Epithelial cell of esophagus (primary cell): ENCODE measurements at regions not wholly inside any gene's neighbourhood (a gene's known extent, or its start where the extent isn't known, plus 50 kb on each side); places are given as distances from the start of the nearest gene placed in this dataset.

Experiments used
- DNase-seq: peaks from one replicate; pipeline ENCODE4 v3.0.0; 2010; ENCODE audit warnings: low read depth
- H3K4me3 ChIP-seq: 2 replicates; pipeline ENCODE4 v1.5.1; 2011; ENCODE audit warnings: mild to moderate bottlenecking, low read length, control low read depth
- CTCF ChIP-seq: IDR thresholded peaks from 2 replicates; pipeline ENCODE4 v1.5.1; 2011; ENCODE audit warnings: low read depth, mild to moderate bottlenecking, low read length, control low read depth, inconsistent platforms; ENCODE audit not compliant: insufficient read depth; ENCODE audit errors: missing control alignments

DNA sequence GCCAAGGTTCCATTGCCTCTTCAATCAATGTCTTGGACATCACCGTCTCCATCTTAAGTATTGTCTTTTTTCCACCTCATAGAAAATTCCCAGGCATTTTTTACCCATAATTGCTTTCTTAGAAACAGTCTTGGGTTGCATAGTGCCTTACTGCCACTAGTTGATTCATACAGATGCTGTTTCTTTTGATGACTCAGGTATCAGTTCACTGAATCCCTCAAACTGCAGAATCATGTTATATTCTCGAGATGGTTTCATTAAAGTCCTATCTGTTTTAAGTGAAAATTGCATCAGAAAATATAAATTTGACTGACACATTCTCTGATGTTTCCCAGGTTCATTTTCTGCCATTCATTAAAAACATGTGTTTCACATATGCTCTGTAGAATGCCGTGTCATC lies 1489.1 kb downstream of the BRINP3 start:
- no peak for TF ChIP-seq CTCF
- DNase-seq: no peak

DNA sequence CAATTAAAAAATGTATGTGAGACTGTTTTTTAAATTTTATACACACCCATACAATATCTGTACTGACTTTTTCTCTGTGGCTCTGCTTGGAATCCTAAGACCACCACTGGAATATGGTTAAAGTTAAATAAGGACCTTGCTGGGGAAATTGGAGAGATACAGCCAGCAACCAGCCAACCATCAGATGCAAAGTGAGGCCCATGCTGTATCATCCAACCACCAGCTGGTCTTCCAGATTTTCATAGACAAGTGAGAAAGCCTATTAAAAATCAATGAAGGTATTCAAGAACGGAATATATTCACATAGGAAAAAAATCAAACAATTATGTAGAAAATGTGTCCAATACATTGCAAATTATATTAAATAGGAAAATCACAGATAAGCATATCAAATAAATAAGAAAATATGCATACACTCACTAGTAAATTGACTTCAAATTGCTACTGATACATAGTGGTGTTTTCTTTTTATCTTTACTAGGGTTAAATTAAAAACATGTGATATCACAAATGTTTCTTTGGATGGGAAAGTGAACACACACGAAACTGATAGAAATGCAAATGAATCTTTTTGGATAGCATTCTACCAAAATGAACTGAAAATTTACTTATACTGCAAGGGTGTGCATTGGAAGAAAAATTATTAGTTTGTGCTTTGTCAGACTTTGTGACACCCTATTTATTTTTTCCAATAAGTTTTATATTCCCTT lies 1486.3 kb downstream of the BRINP3 start:
- H3K4me3 ChIP-seq: no peak overlapping the region
- no peak for DNase-seq
- TF ChIP-seq CTCF: no peak

More for the DNA sequence above, 1489.1 kb downstream of the BRINP3 start:
- no peak overlapping the region for H3K4me3 ChIP-seq

DNA sequence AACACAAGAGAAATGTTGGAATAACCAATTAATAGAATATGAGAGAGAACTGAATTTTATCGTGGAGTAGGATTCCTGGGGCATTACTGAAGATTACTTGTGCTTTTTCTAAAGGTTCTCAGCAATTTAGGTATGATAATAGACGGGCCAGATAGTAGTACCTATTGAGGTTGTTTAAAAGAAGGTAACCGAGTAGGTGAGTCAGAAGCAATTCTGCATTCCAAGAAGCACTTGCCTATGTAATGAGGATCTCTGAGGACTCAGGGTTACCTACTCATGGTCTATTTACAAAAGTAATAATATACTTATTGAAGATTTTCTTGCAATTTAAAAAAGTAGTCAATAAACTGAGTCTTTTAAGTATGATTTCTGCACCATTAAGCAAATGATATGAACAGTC lies 1469.8 kb downstream of the BRINP3 start:
- TF ChIP-seq CTCF: no peak
- no peak overlapping the region for H3K4me3 ChIP-seq
- DNase-seq: no peak

GRCh38 chr1:189021577-189021976 lies 1456.1 kb downstream of the BRINP3 start:
- H3K4me3 ChIP-seq: no peak overlapping the region
- TF ChIP-seq CTCF: no peak
- DNase-seq: no peak

DNA sequence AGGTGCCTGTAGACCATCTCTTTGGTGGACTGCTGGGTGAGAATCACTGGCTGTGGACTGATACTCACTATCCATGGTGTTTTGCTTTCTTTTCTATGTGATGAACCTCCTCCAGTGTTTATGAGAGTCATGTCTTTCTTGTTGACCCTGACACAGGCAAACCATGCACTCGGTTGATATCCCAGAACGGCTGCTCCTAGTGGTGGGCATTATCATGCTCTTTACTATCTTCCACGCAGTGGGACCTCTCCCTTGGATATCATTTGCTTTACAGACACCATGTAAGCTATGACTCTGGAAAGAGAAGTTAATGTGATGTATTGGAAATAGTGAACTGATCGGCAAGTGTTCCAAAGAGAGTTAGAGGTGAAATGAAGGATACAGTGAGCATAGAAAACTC lies 1455.6 kb downstream of the BRINP3 start:
- no peak for DNase-seq
- TF ChIP-seq CTCF: no peak

GRCh38 chr1:189027512-189027911 lies 1450.2 kb downstream of the BRINP3 start:
- H3K4me3 ChIP-seq: no peak overlapping the region
- no peak for TF ChIP-seq CTCF
- no peak for DNase-seq

More for the DNA sequence above, 1455.6 kb downstream of the BRINP3 start:
- H3K4me3 ChIP-seq: no peak overlapping the region

DNA sequence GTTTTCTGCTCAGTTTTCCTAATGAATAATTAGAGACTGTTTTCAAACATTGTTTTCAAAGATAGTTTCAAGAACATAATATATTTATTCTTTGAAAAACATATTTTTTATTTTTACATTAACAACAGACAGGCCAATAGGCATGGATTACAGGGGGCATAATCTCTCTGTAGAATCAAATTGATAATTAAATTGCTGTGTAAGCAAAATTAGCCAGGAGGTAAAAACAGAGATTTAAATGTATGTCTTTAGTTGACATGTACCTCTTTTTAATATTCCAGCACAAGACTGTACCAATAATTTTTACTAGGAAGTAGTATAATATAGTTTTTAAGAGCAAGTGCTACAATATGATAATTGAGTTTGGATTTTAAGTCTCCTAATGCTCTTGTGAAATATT lies 1444.5 kb downstream of the BRINP3 start:
- no peak overlapping the region for H3K4me3 ChIP-seq
- DNase-seq: no peak
- no peak for TF ChIP-seq CTCF
